ENCODE measurements at regions not wholly inside any gene's neighbourhood (a gene's known extent, or its start where the extent isn't known, plus 50 kb on each side); places are given as distances from the start of the nearest gene placed in this dataset.

DNA sequence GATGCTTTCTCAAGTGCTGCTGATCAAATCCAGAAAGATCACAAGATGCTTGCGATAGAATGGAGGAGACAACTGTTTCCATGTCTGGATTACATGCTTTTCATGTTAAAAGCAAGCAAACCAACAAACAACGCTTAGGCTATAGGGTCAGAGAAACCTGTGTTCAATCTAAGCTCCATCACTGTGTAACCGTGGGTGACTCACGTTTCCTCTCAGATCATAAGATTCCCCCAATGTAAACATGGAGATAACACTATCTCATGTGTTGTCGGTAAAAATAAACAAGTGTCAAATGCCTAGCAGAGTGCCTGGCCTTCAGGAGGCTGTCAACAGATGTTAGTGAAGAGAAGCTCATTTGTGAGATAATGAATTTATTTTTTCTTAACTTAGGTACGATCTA is 907.8 kb downstream of the NTRK3 start:
- TF ChIP-seq, protein P1, sequence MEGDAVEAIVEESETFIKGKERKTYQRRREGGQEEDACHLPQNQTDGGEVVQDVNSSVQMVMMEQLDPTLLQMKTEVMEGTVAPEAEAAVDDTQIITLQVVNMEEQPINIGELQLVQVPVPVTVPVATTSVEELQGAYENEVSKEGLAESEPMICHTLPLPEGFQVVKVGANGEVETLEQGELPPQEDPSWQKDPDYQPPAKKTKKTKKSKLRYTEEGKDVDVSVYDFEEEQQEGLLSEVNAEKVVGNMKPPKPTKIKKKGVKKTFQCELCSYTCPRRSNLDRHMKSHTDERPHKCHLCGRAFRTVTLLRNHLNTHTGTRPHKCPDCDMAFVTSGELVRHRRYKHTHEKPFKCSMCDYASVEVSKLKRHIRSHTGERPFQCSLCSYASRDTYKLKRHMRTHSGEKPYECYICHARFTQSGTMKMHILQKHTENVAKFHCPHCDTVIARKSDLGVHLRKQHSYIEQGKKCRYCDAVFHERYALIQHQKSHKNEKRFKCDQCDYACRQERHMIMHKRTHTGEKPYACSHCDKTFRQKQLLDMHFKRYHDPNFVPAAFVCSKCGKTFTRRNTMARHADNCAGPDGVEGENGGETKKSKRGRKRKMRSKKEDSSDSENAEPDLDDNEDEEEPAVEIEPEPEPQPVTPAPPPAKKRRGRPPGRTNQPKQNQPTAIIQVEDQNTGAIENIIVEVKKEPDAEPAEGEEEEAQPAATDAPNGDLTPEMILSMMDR (IDR thresholded peaks at IDR 0.05) = no peak
- no peak for TF ChIP-seq POLR2A (IDR thresholded peaks at IDR 0.05)
- no peaks in the 10 kb centered on the region for H3K27me3 ChIP-seq
- intact Hi-C loops (cut with DNase I) = no loop called here
- H3K9me3 ChIP-seq (replicated peaks in 1 of 3) = no peaks in the 10 kb centered on the region
- H3K4me1 ChIP-seq (replicated peaks in 1 of 2) = no peaks in the 10 kb centered on the region
- 40 to 50% (median 46%) methylated on average over 6 of the region's 6 CpGs for WGBS, 4 donors
- DNase-seq = no peak
- no peak overlapping the region for H3K4me3 ChIP-seq
- no peak overlapping the region for H3K27ac ChIP-seq
- H3K36me3 ChIP-seq (replicated peaks in 1 of 2) = no peaks in the 10 kb centered on the region

DNA sequence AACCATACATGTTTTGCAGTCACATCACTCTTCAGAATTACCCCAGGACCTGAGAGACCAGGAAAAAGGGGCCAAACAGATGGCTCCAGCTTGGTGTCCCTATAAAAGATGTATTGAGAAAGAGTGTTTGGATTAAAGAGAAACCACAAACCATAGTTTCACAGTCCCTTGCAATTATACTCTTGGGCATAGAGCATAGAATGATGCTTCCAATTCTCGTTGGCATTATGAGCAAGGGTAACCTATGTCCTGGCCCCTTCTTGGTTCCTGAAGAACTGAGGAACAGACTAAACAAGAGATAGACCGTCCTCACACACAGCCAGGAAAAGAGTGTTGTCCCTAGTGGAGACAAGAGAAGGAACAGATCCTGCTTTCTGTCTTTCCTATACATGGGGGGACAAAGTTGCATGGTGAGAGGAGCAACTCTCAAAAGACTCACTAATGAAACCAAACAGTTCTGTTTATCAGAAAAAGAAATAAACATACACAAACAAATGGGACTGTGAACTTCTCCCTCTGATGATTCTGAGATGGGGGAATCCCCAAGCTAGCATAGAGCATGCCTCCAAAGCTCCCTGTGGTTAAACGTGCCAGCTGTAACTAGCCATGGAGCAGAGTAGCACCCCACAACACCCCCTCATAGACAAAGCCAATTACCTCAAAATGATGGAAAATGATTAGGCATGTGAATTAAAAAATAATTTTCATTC is 908.6 kb downstream of the NTRK3 start:
- 64 to 70% (median 66%) methylated on average over 3 of the region's 3 CpGs for WGBS, 4 donors
- intact Hi-C loops (cut with DNase I) = no loop called here
- Histone ChIP-seq H3K36me3 (replicated peaks in 1 of 2) (no peaks in the 10 kb centered on the region), H3K27ac (no peak overlapping the region), H3K4me3 (no peak overlapping the region), H3K4me1 (replicated peaks in 1 of 2) (no peaks in the 10 kb centered on the region), H3K27me3 (no peaks in the 10 kb centered on the region), H3K9me3 (replicated peaks in 1 of 3) (no peaks in the 10 kb centered on the region)
- TF ChIP-seq, protein P1 (IDR thresholded peaks at IDR 0.05) = no peak
- TF ChIP-seq POLR2A (IDR thresholded peaks at IDR 0.05) = no peak
- no peak for DNase-seq

DNA sequence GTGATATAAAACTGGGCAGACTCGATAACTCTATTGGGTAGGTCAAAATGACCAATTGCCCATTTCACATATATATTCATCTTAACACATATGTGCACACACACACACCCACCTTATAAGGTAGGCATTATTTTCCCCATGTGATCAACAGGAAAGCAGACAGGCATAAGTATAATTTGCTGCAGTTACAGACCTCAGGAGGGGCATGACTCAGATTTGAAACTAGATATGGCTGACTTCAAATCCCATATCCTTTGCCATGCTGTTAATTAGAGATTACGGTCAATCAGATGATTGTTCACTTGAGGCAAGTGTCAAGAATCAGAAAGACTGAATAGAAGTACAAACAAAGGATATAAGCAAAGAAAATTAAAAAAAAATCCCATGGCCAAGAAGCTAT is 910.6 kb downstream of the NTRK3 start:
- intact Hi-C loops (cut with DNase I) = no loop called here
- Histone ChIP-seq H3K27ac (no peak overlapping the region), H3K36me3 (replicated peaks in 1 of 2) (no peaks in the 10 kb centered on the region), H3K27me3 (no peaks in the 10 kb centered on the region), H3K4me3 (no peak overlapping the region), H3K9me3 (replicated peaks in 1 of 3) (no peaks in the 10 kb centered on the region), H3K4me1 (replicated peaks in 1 of 2) (no peaks in the 10 kb centered on the region)
- no peak for DNase-seq
- no peak for TF ChIP-seq POLR2A (IDR thresholded peaks at IDR 0.05)
- TF ChIP-seq, protein P1 (IDR thresholded peaks at IDR 0.05) = no peak
- 90 to 96% (median 93%) methylated on average over 2 of the region's 2 CpGs for WGBS, 4 donors

DNA sequence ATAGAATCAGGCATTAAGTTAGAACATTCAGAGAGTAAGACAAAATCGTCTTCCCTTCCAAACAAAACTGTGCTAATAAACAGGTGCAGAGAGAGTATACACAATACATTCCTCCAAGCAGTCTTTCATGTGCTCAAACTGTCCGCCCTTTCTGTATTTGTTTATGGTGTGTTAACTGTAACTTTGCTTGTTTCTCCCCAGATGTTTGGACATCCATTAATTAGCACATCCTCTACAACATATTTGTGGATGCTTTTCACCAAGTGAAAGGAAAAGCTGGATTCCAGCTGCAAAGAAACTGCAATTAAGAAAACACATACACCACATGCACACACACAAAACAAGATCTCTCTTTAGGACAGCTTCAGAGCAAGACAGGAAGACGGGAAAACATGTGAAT is 912.6 kb downstream of the NTRK3 start:
- H3K27ac ChIP-seq = no peak overlapping the region
- H3K4me1 ChIP-seq (replicated peaks in 1 of 2) = no peaks in the 10 kb centered on the region
- no peaks in the 10 kb centered on the region for H3K36me3 ChIP-seq (replicated peaks in 1 of 2)
- no peak for DNase-seq
- WGBS, 4 donors = 62 to 71% (median 66%) methylated on average over 3 of the region's 3 CpGs
- intact Hi-C loops (cut with DNase I) = no loop called here
- H3K4me3 ChIP-seq = no peak overlapping the region
- no peaks in the 10 kb centered on the region for H3K27me3 ChIP-seq
- H3K9me3 ChIP-seq (replicated peaks in 1 of 3) = no peaks in the 10 kb centered on the region
- TF ChIP-seq, protein P1 (IDR thresholded peaks at IDR 0.05) = no peak
- TF ChIP-seq POLR2A (IDR thresholded peaks at IDR 0.05) = no peak
